Sigmoid colon (tissue), 6 donors: ENCODE measurements at regions not wholly inside any gene's neighbourhood (a gene's known extent, or its start where the extent isn't known, plus 50 kb on each side); places are given as distances from the start of the nearest gene placed in this dataset.
A peak's percentile ranks its signal among the peaks of the same experiment; 100 is the strongest.

Experiments
- DNase-seq: peaks from one replicate; pipeline ENCODE4 v3.0.0-alpha.2; 2019
- H3K27ac ChIP-seq, 4 donors: fragments of 200-600 bp; sonication (generic); one replicate each; pipeline ENCODE4 v1.5.1; 2016 to 2019; ENCODE audit warnings: mild to moderate bottlenecking in 1 of 4
- H3K27me3 ChIP-seq, 3 donors: fragments of 200-600 bp; sonication (generic); one replicate each; pipeline ENCODE4 v1.5.1; 2019; ENCODE audit warnings: mild to moderate bottlenecking in 1 of 3
- H3K36me3 ChIP-seq, 4 donors: fragments of 200-600 bp; sonication (generic); one replicate each; pipeline ENCODE4 v1.5.1; 2016 to 2019
- H3K4me1 ChIP-seq, 4 donors: fragments of 200-600 bp; sonication (generic); one replicate each; pipeline ENCODE4 v1.5.1; 2017 to 2019
- H3K4me3 ChIP-seq, 4 donors: fragments of 200-600 bp; sonication (generic); one replicate each; pipeline ENCODE4 v1.5.1; 2017 to 2019; ENCODE audit warnings: mild to moderate bottlenecking in 2 of 4, moderate library complexity in 1 of 4
- H3K9me3 ChIP-seq, 4 donors: fragments of 200-600 bp in 3 of 4; sonication (generic) in 3 of 4; one replicate each; pipeline versions ENCODE4 v1.5.1 to v1.6.1; 2013 to 2019
- EP300 ChIP-seq, 4 donors: sonication (generic); formaldehyde crosslinking; IDR thresholded peaks; one replicate each; pipeline ENCODE4 v1.6.1; 2017; ENCODE audit warnings: antibody characterized with exemption in 4 of 4
- POLR2A ChIP-seq, 2 donors: fragments of 450-650 bp; IDR thresholded peaks; one replicate each; pipeline ENCODE4 v1.6.1; 2016; ENCODE audit warnings: antibody characterized with exemption in 2 of 2, mild to moderate bottlenecking in 2 of 2, moderate library complexity in 2 of 2
- POLR2AphosphoS5 ChIP-seq, 4 donors: sonication (generic); formaldehyde crosslinking; IDR thresholded peaks; one replicate each; pipeline ENCODE4 v1.6.1; 2017; ENCODE audit warnings: antibody characterized with exemption in 4 of 4
- WGBS, 2 donors: extraction: QIAGEN DNeasy Blood & Tissue Kit; methylation state at CpG; one replicate each; pipeline ENCODE4 v1.1.7; 2013; 5-methylcytosine and 5-hydroxymethylcytosine counted together
- intact Hi-C: fragments of 100-400 bp; cut with DNase I; formaldehyde crosslinking; loops from one replicate; pipeline ENCODE4 v1.15.1; 2023
- TF ChIP-seq, protein P1 (sequence below), 4 experiments: fragments of 450-650 bp in 3 of 4; fragments of 200-600 bp in 1 of 4; IDR thresholded peaks; one replicate each; pipeline ENCODE4 v1.5.1; 2016 to 2019; ENCODE audit warnings: antibody characterized with exemption in 4 of 4, mild to moderate bottlenecking in 3 of 4, moderate library complexity in 2 of 4
- donor health status: healthy with polysubstance abuse.
- donor health status: healthy.

DNA sequence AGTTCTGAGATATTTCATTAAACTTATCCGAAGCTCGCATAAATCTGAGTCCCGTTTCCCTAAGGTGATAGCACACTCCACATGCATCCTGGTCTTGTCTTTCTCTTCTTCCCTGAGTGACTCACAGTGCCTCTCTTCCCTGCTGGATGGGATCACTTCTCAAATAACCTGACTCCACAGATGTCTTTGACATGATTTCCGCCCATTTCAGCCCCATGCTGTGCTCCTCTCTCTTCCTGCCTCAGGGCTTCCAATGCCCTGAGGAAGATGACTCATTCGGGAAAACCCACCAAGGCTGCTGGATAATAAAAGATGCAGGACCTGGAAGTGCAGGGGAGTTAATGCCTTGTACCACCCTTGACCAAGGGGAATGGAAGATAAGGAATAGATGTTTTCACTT, 441.7 kb upstream of the SOX11 start:
- Histone ChIP-seq H3K4me1 (no peaks in the 10 kb centered on the region), H3K4me3 (no peak overlapping the region), H3K27ac (no peak overlapping the region), H3K9me3 (no peaks in the 10 kb centered on the region), H3K36me3 (no peaks in the 10 kb centered on the region), H3K27me3 (no peaks in the 10 kb centered on the region)
- 84 to 87% methylated on average over 5 of the region's 5 CpGs for WGBS, 2 donors
- DNase-seq: no peak
- intact Hi-C loops: no loop called here
- no peak for TF ChIP-seq POLR2A (IDR thresholded peaks at IDR 0.05)
- no peak for TF ChIP-seq EP300 (IDR thresholded peaks at IDR 0.05)
- no peak for TF ChIP-seq POLR2AphosphoS5 (IDR thresholded peaks at IDR 0.05)
- TF ChIP-seq, protein P1, sequence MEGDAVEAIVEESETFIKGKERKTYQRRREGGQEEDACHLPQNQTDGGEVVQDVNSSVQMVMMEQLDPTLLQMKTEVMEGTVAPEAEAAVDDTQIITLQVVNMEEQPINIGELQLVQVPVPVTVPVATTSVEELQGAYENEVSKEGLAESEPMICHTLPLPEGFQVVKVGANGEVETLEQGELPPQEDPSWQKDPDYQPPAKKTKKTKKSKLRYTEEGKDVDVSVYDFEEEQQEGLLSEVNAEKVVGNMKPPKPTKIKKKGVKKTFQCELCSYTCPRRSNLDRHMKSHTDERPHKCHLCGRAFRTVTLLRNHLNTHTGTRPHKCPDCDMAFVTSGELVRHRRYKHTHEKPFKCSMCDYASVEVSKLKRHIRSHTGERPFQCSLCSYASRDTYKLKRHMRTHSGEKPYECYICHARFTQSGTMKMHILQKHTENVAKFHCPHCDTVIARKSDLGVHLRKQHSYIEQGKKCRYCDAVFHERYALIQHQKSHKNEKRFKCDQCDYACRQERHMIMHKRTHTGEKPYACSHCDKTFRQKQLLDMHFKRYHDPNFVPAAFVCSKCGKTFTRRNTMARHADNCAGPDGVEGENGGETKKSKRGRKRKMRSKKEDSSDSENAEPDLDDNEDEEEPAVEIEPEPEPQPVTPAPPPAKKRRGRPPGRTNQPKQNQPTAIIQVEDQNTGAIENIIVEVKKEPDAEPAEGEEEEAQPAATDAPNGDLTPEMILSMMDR (IDR thresholded peaks at IDR 0.05): no peak

DNA sequence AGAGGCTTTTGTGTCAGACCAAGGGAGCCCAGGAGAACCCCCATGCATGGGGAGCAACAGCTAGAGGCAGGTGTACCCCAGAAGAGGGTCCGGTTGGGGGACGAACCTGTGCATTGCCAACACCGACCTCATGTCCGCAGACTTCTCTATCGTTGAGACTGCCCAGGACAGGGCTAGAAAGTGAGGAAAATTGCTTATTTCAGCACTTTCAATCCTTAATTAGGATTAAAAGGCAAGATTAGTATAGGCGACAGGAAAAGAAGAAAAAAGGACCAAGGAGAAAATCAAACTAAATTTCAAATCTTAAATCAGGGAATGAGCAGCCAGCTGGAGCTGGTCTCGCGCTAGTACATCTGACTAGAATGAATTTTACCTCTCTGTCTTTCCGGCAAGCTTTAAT, 438.9 kb upstream of the SOX11 start:
- Histone ChIP-seq H3K36me3 (no peaks in the 10 kb centered on the region), H3K27ac (no peak overlapping the region), H3K9me3 (no peaks in the 10 kb centered on the region), H3K27me3 (no peaks in the 10 kb centered on the region), H3K4me3 (no peak overlapping the region), H3K4me1 (no peaks in the 10 kb centered on the region)
- intact Hi-C loops: no loop called here
- DNase-seq: no peak
- WGBS, 2 donors: 89 to 92% methylated on average over 9 of the region's 9 CpGs
- TF ChIP-seq POLR2AphosphoS5 (IDR thresholded peaks at IDR 0.05) (no peak), EP300 (IDR thresholded peaks at IDR 0.05) (no peak)

GRCh38 chr2:5254791-5255332, 437.3 kb upstream of the SOX11 start:
- Histone ChIP-seq H3K27ac (no peak overlapping the region), H3K27me3 (no peaks in the 10 kb centered on the region), H3K36me3 (no peaks in the 10 kb centered on the region), H3K4me3 (no peak overlapping the region), H3K9me3 (no peaks in the 10 kb centered on the region), H3K4me1 (no peaks in the 10 kb centered on the region)
- intact Hi-C loops: no loop called here
- no peak for DNase-seq
- WGBS, 2 donors: 56 to 63% methylated on average over 8 of the region's 8 CpGs
- TF ChIP-seq POLR2A (IDR thresholded peaks at IDR 0.05) (no peak), EP300 (IDR thresholded peaks at IDR 0.05) (no peak), POLR2AphosphoS5 (IDR thresholded peaks at IDR 0.05) (no peak)
- TF ChIP-seq, protein P1 (IDR thresholded peaks at IDR 0.05): no peak

DNA sequence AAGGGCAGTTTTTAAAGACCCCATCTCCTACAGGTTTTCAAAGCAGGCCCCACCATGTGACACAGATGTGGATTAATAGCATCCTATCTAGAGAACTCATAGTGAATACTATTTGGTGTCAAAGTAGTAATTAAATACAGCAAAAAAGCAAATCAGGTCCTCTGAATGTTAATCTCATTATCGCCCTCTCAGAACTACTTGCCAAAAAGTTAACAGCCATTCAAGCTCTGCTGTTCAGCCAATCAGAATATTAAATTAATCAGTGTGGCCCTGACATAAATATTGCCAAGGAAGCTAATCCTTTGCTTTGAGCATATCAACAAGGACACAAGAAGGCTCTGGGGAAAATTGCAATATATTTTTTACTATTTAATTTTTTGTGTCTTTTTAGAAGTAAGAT, 428.9 kb upstream of the SOX11 start:
- Histone ChIP-seq H3K9me3 (no peaks in the 10 kb centered on the region), H3K27me3 (no peaks in the 10 kb centered on the region), H3K27ac (no peak overlapping the region), H3K36me3 (no peaks in the 10 kb centered on the region), H3K4me3 (no peak overlapping the region), H3K4me1 (no peaks in the 10 kb centered on the region)
- TF ChIP-seq EP300 (IDR thresholded peaks at IDR 0.05) (no peak), POLR2AphosphoS5 (IDR thresholded peaks at IDR 0.05) (no peak), POLR2A (IDR thresholded peaks at IDR 0.05) (no peak)
- 92 to 94% methylated on average over 1 of the region's 1 CpG for WGBS, 2 donors
- DNase-seq: no peak
- intact Hi-C loops: no loop called here

DNA sequence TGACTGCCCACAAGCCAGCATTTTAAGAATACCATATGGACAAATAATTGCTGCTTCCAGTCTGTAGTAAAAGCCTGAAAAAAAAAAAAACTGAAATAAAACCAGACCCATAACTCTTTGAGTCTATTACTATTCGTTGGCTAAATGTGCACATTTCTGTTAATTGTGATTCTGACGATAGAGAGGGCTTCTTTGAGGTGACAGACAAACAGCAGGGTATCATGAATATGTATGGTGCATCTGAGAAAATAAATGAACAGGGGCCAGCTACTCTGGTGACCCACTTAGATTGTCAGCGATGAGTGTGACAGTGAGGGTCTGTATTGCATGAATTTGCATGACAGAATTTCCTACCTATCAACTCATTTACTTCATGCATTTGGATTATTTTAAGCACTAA, 427.8 kb upstream of the SOX11 start:
- Histone ChIP-seq H3K27ac (no peak overlapping the region), H3K4me3 (no peak overlapping the region), H3K27me3 (no peaks in the 10 kb centered on the region), H3K4me1 (no peaks in the 10 kb centered on the region), H3K36me3 (no peaks in the 10 kb centered on the region), H3K9me3 (no peaks in the 10 kb centered on the region)
- TF ChIP-seq POLR2A (IDR thresholded peaks at IDR 0.05): no peak
- TF ChIP-seq EP300 (IDR thresholded peaks at IDR 0.05): no peak
- no peak for TF ChIP-seq POLR2AphosphoS5 (IDR thresholded peaks at IDR 0.05)
- TF ChIP-seq, protein P1 (IDR thresholded peaks at IDR 0.05): no peak
- WGBS, 2 donors: 61 to 63% methylated on average over 3 of the region's 3 CpGs
- DNase-seq: no peak
- intact Hi-C loops: no loop called here

DNA sequence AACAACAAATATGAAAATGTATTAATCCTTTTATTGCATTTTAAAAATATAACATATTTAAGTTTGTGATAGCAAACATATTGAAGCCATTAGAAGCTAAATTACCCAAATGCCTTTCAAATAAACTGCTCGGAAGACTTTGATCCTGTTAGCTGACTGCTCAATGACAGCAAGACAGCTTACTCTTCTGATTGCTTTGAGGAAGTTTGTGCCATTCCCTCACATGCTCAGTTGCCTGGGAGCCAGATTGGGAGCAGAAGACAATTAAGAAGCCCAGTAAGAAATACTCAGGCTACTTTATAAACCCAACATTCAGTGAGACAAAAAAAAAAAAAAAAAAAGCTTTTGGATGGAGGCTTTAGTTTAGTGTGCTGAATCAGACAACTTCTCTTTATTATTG, 407.1 kb upstream of the SOX11 start:
- WGBS, 2 donors: 76% methylated on average over 1 of the region's 1 CpG
- no peaks in the 10 kb centered on the region for H3K36me3 ChIP-seq
- intact Hi-C loops: loop anchor here (5.0 to 10.0 kb wide), 4 partner anchors 37 to 410 kb away; partner anchors contain the start of gene SOX11
- no peak overlapping the region for H3K4me3 ChIP-seq
- peak overlapping the region in 1 of 4 donors; percentile 37 for H3K27ac ChIP-seq
- H3K4me1 ChIP-seq: peaks cover 0 to 47% (median 28%) of the 10 kb centered on the region in 4 donors
- no peaks in the 10 kb centered on the region for H3K27me3 ChIP-seq
- TF ChIP-seq POLR2AphosphoS5 (IDR thresholded peaks at IDR 0.05): no peak
- TF ChIP-seq, protein P1 (IDR thresholded peaks at IDR 0.05): no peak
- no peak for TF ChIP-seq EP300 (IDR thresholded peaks at IDR 0.05)
- no peak for TF ChIP-seq POLR2A (IDR thresholded peaks at IDR 0.05)
- H3K9me3 ChIP-seq: no peaks in the 10 kb centered on the region
- DNase-seq: no peak
